KG1 (cell line): ENCODE measurements at regions not wholly inside any gene's neighbourhood (a gene's known extent, or its start where the extent isn't known, plus 50 kb on each side); places are given as distances from the start of the nearest gene placed in this dataset.
"Not testable (repeated sequence)": the region's sequence is repeated elsewhere in the genome, so short reads cannot be mapped to it uniquely, and the experiment has no call there.

Experiments used
- DNase-seq: peaks from one replicate; lab custom pipeline; 2025; lab: John Stamatoyannopoulos, UW

- DNase-seq, result no peak
Observed at GRCh38 chr3:107468782-107469181, 54.0 kb upstream of the BBX start.

GRCh38 chr3:107470496-107470895 is 52.3 kb upstream of the BBX start:
- DNase-seq, result not testable (repeated sequence)
